DOHH2 (cell line): ENCODE measurements at regions not wholly inside any gene's neighbourhood (a gene's known extent, or its start where the extent isn't known, plus 50 kb on each side); places are given as distances from the start of the nearest gene placed in this dataset.

Experiments
- H3F3A ChIP-seq: fragments of 200-600 bp; sonication (generic), shearing (Covaris generic); 2 replicates; pipeline ENCODE4 v1.6.0; 2016; ENCODE audit warnings: antibody characterized with exemption, mild to moderate bottlenecking; ENCODE audit not compliant: control insufficient read depth, insufficient read depth
- H3K27ac ChIP-seq: fragments of 200-600 bp; sonication (generic); 2 replicates; pipeline ENCODE4 v1.5.1; 2014; ENCODE audit warnings: low read depth, mild to moderate bottlenecking, low read length, moderate library complexity
- H3K27me3 ChIP-seq: fragments of 200-600 bp; sonication (generic); 2 replicates; pipeline ENCODE4 v1.6.1; 2014; ENCODE audit warnings: mild to moderate bottlenecking, low read length, mixed read lengths; ENCODE audit not compliant: control insufficient read depth
- H3K36me3 ChIP-seq: fragments of 200-600 bp; sonication (generic); 2 replicates; pipeline ENCODE4 v1.6.1; 2014; ENCODE audit warnings: mild to moderate bottlenecking, low read length, moderate library complexity, mixed read lengths; ENCODE audit not compliant: control insufficient read depth
- H3K4me1 ChIP-seq: fragments of 200-600 bp; sonication (generic); 2 replicates; pipeline ENCODE4 v1.6.1; 2014; ENCODE audit warnings: mild to moderate bottlenecking, low read length, mixed read lengths; ENCODE audit not compliant: control insufficient read depth
- H3K4me2 ChIP-seq: fragments of 200-600 bp; sonication (generic); 2 replicates; pipeline ENCODE4 v1.6.0; 2014; ENCODE audit warnings: mild to moderate bottlenecking, low read length, moderate library complexity
- H3K4me3 ChIP-seq: fragments of 200-600 bp; sonication (generic); 2 replicates; pipeline ENCODE4 v1.5.1; 2014; ENCODE audit warnings: mild to moderate bottlenecking, low read length, mixed read lengths
- H3K79me2 ChIP-seq: fragments of 200-600 bp; sonication (generic); 2 replicates; pipeline ENCODE4 v1.6.1; 2014; ENCODE audit warnings: mild to moderate bottlenecking, low read length, mixed read lengths; ENCODE audit not compliant: control insufficient read depth
- H3K9me2 ChIP-seq: fragments of 200-600 bp; sonication (generic); replicated peaks from 2 replicates; pipeline ENCODE4 v1.6.1; 2014; ENCODE audit warnings: mild to moderate bottlenecking, low read length, mixed read lengths; ENCODE audit not compliant: control insufficient read depth
- H3K9me3 ChIP-seq: fragments of 200-600 bp; sonication (generic); 2 replicates; pipeline ENCODE4 v1.6.1; 2014; ENCODE audit warnings: antibody characterized with exemption, low read length, mixed read lengths; ENCODE audit not compliant: control insufficient read depth, insufficient read depth
- H4K20me1 ChIP-seq: fragments of 200-600 bp; sonication (generic); 2 replicates; pipeline ENCODE4 v1.6.0; 2014; ENCODE audit warnings: low read depth, mild to moderate bottlenecking, antibody characterized with exemption, low read length, moderate library complexity; ENCODE audit not compliant: control insufficient read depth, insufficient read depth
- EZH2phosphoT487 ChIP-seq: fragments of 200-600 bp; sonication (generic); IDR thresholded peaks from 2 replicates; pipeline ENCODE4 v1.6.1; 2017; ENCODE audit warnings: borderline replicate concordance, mild to moderate bottlenecking, antibody characterized with exemption, low read length, moderate library complexity, mixed read lengths
- TF ChIP-seq, protein P1 (sequence below): fragments of 200-600 bp; sonication (generic); IDR thresholded peaks from one replicate; pipeline ENCODE4 v1.5.1; 2014; ENCODE audit warnings: antibody characterized with exemption, mild to moderate bottlenecking, low read depth, low read length; ENCODE audit not compliant: poor library complexity, severe bottlenecking

DNA sequence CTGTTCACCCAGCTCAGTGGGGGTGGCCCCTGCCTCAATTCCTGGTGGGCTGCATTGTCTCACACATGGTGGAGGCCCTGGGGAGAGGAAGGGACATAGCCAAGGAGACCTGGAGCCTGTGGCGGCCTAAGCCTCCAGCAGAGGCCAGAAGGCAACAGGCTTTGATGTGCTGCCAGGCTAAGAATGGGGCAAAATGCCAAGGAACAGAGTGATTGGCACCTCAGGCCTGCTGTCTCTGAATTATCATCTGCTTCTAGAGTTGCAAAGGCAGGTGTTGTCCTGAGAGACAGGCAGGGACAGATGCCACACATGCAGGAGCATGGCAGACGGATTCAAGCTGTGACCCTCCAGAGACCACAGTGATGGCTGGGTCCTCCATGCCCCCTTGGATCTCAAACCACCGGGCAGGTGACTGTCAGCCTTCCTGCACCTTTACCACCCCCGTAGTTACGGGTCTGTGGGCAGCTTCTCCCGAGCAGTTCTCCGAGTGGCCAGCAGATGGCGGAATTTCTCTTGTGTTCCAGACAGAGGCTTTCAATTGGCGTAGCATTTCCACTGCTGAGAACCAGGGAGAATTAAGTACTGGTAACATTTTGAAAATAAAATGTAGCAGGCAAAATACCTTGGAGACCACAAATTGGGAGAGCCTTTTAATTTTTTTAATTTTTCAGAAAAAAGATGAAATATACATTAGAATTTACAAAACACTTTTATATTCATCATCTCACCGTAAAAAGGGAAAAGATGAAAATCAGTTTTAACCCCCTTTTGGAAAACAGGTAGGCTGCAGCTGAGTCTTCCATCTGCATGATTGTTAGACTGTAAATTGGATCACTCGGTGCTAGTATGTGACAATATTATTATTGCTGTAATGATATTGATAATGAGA lies 525.5 kb upstream of the CFAP20DC start:
- H3K79me2 ChIP-seq: no peaks in the 10 kb centered on the region
- H3K9me2 ChIP-seq: no peaks in the 10 kb centered on the region
- H3F3A ChIP-seq: no peaks in the 10 kb centered on the region
- H3K27me3 ChIP-seq: no peaks in the 10 kb centered on the region
- no peaks in the 10 kb centered on the region for H3K36me3 ChIP-seq
- no peak for TF ChIP-seq EZH2phosphoT487
- TF ChIP-seq, protein P1, sequence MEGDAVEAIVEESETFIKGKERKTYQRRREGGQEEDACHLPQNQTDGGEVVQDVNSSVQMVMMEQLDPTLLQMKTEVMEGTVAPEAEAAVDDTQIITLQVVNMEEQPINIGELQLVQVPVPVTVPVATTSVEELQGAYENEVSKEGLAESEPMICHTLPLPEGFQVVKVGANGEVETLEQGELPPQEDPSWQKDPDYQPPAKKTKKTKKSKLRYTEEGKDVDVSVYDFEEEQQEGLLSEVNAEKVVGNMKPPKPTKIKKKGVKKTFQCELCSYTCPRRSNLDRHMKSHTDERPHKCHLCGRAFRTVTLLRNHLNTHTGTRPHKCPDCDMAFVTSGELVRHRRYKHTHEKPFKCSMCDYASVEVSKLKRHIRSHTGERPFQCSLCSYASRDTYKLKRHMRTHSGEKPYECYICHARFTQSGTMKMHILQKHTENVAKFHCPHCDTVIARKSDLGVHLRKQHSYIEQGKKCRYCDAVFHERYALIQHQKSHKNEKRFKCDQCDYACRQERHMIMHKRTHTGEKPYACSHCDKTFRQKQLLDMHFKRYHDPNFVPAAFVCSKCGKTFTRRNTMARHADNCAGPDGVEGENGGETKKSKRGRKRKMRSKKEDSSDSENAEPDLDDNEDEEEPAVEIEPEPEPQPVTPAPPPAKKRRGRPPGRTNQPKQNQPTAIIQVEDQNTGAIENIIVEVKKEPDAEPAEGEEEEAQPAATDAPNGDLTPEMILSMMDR: peak; percentile 93
- H3K9me3 ChIP-seq: no peaks in the 10 kb centered on the region
- H3K4me2 ChIP-seq: no peak overlapping the region
- H3K4me1 ChIP-seq: no peaks in the 10 kb centered on the region
- H3K4me3 ChIP-seq: no peak overlapping the region
- H4K20me1 ChIP-seq: no peaks in the 10 kb centered on the region
- H3K27ac ChIP-seq: no peak overlapping the region

DNA sequence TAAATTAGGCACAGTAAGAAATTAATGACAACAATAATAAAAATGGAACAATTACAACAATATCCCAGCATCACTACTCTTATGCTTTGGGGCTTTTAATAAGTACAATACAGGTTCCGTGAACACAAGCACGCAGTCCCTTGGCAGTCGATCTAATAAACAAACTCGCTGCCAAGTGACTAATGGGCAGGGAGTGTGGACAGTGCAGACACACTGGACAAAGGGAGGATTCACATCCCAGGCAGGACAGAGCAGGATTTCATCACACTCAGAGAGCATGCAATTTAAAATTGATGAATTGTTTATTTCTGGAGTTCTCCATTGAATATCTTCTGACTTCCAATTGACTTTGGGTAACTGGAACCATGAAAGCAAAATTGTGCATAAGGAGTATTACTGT lies 524.1 kb upstream of the CFAP20DC start:
- Histone ChIP-seq H3F3A (no peaks in the 10 kb centered on the region), H3K4me3 (no peak overlapping the region), H3K9me3 (no peaks in the 10 kb centered on the region), H3K4me1 (no peaks in the 10 kb centered on the region), H3K4me2 (no peak overlapping the region), H3K27ac (no peak overlapping the region), H4K20me1 (no peaks in the 10 kb centered on the region), H3K9me2 (no peaks in the 10 kb centered on the region), H3K27me3 (no peaks in the 10 kb centered on the region), H3K79me2 (no peaks in the 10 kb centered on the region), H3K36me3 (no peaks in the 10 kb centered on the region)
- TF ChIP-seq EZH2phosphoT487: no peak
- TF ChIP-seq, protein P1: no peak

DNA sequence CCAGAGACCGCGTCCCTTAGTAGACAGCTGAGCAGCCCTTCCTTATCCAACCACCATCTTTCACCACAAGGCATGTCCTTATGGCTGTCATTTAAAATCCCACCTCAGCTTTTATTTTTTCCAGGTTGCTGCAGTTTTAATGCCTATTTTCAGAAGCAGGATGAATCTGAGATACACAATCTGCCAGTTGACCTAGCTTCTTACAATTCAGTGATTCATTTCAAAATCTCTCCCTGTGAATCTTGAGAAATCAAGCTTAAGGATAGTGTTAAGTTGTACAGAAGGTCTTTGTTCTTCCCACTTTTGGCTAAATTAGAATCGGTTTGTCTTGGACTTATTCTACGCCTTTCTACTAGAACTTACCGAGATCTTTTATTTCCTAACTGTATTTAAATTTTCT lies 522.3 kb upstream of the CFAP20DC start:
- H3K4me2 ChIP-seq: no peak overlapping the region
- H3K27me3 ChIP-seq: no peaks in the 10 kb centered on the region
- no peaks in the 10 kb centered on the region for H3K36me3 ChIP-seq
- no peaks in the 10 kb centered on the region for H3K9me3 ChIP-seq
- no peaks in the 10 kb centered on the region for H3K4me1 ChIP-seq
- H4K20me1 ChIP-seq: no peaks in the 10 kb centered on the region
- TF ChIP-seq, protein P1: no peak
- no peak for TF ChIP-seq EZH2phosphoT487
- no peaks in the 10 kb centered on the region for H3F3A ChIP-seq
- H3K4me3 ChIP-seq: no peak overlapping the region
- no peaks in the 10 kb centered on the region for H3K9me2 ChIP-seq
- H3K27ac ChIP-seq: no peak overlapping the region
- no peaks in the 10 kb centered on the region for H3K79me2 ChIP-seq
